GM23248 (cell line): ENCODE measurements at regions not wholly inside any gene's neighbourhood (a gene's known extent, or its start where the extent isn't known, plus 50 kb on each side); places are given as distances from the start of the nearest gene placed in this dataset.

Experiments used
- EZH2 ChIP-seq: fragments of 200-600 bp; sonication (generic); IDR thresholded peaks from 2 replicates; pipeline ENCODE4 v1.6.1; 2018; ENCODE audit warnings: antibody characterized with exemption, mild to moderate bottlenecking; ENCODE audit not compliant: insufficient read depth, poor library complexity, severe bottlenecking
- EZH2phosphoT487 ChIP-seq: fragments of 200-600 bp; sonication (generic); IDR thresholded peaks from 2 replicates; pipeline ENCODE4 v1.6.1; 2018; ENCODE audit warnings: antibody characterized with exemption, moderate library complexity, mild to moderate bottlenecking, low read depth; ENCODE audit not compliant: insufficient read depth

- TF ChIP-seq EZH2 = no peak
- no peak for TF ChIP-seq EZH2phosphoT487
Measured at GRCh38 chr2:2580341-2580740, 249.3 kb upstream of the MYT1L start.
